ENCODE measurements at regions not wholly inside any gene's neighbourhood (a gene's known extent, or its start where the extent isn't known, plus 50 kb on each side); places are given as distances from the start of the nearest gene placed in this dataset.

- no peak for TF ChIP-seq CTCF (IDR thresholded peaks at IDR 0.05; ENCODE audit: insufficient read depth in 1 of 2, low read depth in 1 of 2, low read length in 1 of 2, severe bottlenecking in 1 of 2, unreplicated experiment in 1 of 2)
- H3K36me3 ChIP-seq (ENCODE audit: control insufficient read depth, insufficient read depth, low read length): no peaks in the 10 kb centered on the region
- Mint-ChIP-seq H3K36me3 (ENCODE audit: insufficient read depth, unreplicated experiment) (peaks cover 4% of the 10 kb centered on the region), H3K4me1 (ENCODE audit: low read depth, unreplicated experiment) (peaks cover 31% of the 10 kb centered on the region), H3K4me3 (ENCODE audit: unreplicated experiment) (no peak overlapping the region), H3K27ac (ENCODE audit: unreplicated experiment) (peak overlapping the region; percentile 3), H3K27me3 (ENCODE audit: insufficient read depth, unreplicated experiment) (no peaks in the 10 kb centered on the region), H3K9me3 (ENCODE audit: unreplicated experiment) (no peaks in the 10 kb centered on the region)
- no peaks in the 10 kb centered on the region for H3K9me3 ChIP-seq
- no peak for DNase-seq
- H3K4me1 ChIP-seq: peaks cover 13% of the 10 kb centered on the region
- H3K4me3 ChIP-seq (ENCODE audit: low read depth, low read length): no peak overlapping the region
- no TSS peak for BruUV-seq (replicated peaks)
- intact Hi-C loops (cut with micrococcal nuclease; ENCODE audit: unreplicated experiment): no loop called here
- POLR2A ChIA-PET: interaction anchor here (0.6 kb wide), 1 partner anchor 12 kb away, joined by 3 read pairs; no protein-coding TSS in a partner anchor
- CTCF ChIA-PET: interaction anchor here (0.6 kb wide), 1 partner anchor 80 kb away, joined by 3 read pairs; no protein-coding TSS in a partner anchor
- no peaks in the 10 kb centered on the region for H3K27me3 ChIP-seq (replicated peaks; ENCODE audit: control insufficient read depth, insufficient read depth, low read length)
These were observed 131.7 kb upstream of the MYO10 start for GRCh38 chr5:17067657-17068392.

GRCh38 chr5:17069995-17070511 is 134.0 kb upstream of the MYO10 start:
- H3K4me3 Mint-ChIP-seq (ENCODE audit: unreplicated experiment): peak overlapping the region; percentile 27
- ChIA-PET CTCF (interaction anchor here (1.0 kb wide), 1 partner anchor 63 kb away, joined by 3 read pairs; no protein-coding TSS in a partner anchor), POLR2A (no interaction called here)
- Histone ChIP-seq H3K36me3 (ENCODE audit: control insufficient read depth, insufficient read depth, low read length) (no peaks in the 10 kb centered on the region), H3K27me3 (replicated peaks; ENCODE audit: control insufficient read depth, insufficient read depth, low read length) (no peaks in the 10 kb centered on the region), H3K4me1 (peaks cover 20% of the 10 kb centered on the region), H3K9me3 (no peaks in the 10 kb centered on the region), H3K4me3 (ENCODE audit: low read depth, low read length) (no peak overlapping the region)
- BruUV-seq (replicated peaks): no TSS peak
- H3K27ac Mint-ChIP-seq (ENCODE audit: unreplicated experiment): peak overlapping the region; percentile 18
- H3K4me1 Mint-ChIP-seq (ENCODE audit: low read depth, unreplicated experiment): peaks cover 31% of the 10 kb centered on the region
- H3K27me3 Mint-ChIP-seq (ENCODE audit: insufficient read depth, unreplicated experiment): no peaks in the 10 kb centered on the region
- no peak for TF ChIP-seq CTCF (IDR thresholded peaks at IDR 0.05; ENCODE audit: insufficient read depth in 1 of 2, low read depth in 1 of 2, low read length in 1 of 2, severe bottlenecking in 1 of 2, unreplicated experiment in 1 of 2)
- intact Hi-C loops (cut with micrococcal nuclease; ENCODE audit: unreplicated experiment): no loop called here
- peak; percentile 49 to 66 for DNase-seq
- H3K9me3 Mint-ChIP-seq (ENCODE audit: unreplicated experiment): no peaks in the 10 kb centered on the region
- H3K36me3 Mint-ChIP-seq (ENCODE audit: insufficient read depth, unreplicated experiment): peaks cover 4% of the 10 kb centered on the region

GRCh38 chr5:17070647-17071046 is 134.6 kb upstream of the MYO10 start:
- H3K27ac Mint-ChIP-seq (ENCODE audit: unreplicated experiment): peak overlapping the region; percentile 18

More at GRCh38 chr5:17070647-17071046, 134.6 kb upstream of the MYO10 start:
- H3K27me3 Mint-ChIP-seq (ENCODE audit: insufficient read depth, unreplicated experiment): no peaks in the 10 kb centered on the region
- no TSS peak for BruUV-seq (replicated peaks)
- peaks cover 3% of the 10 kb centered on the region for H3K36me3 Mint-ChIP-seq (ENCODE audit: insufficient read depth, unreplicated experiment)
- no peaks in the 10 kb centered on the region for H3K9me3 Mint-ChIP-seq (ENCODE audit: unreplicated experiment)
- H3K36me3 ChIP-seq (ENCODE audit: control insufficient read depth, insufficient read depth, low read length): no peaks in the 10 kb centered on the region
- CTCF ChIA-PET: no interaction called here
- intact Hi-C loops (cut with micrococcal nuclease; ENCODE audit: unreplicated experiment): no loop called here
- H3K4me3 ChIP-seq (ENCODE audit: low read depth, low read length): no peak overlapping the region
- POLR2A ChIA-PET: no interaction called here
- no peak for DNase-seq
- H3K4me3 Mint-ChIP-seq (ENCODE audit: unreplicated experiment): no peak overlapping the region
- H3K4me1 ChIP-seq: peaks cover 25% of the 10 kb centered on the region
- peaks cover 34% of the 10 kb centered on the region for H3K4me1 Mint-ChIP-seq (ENCODE audit: low read depth, unreplicated experiment)
- H3K9me3 ChIP-seq: no peaks in the 10 kb centered on the region
- no peak for TF ChIP-seq CTCF (IDR thresholded peaks at IDR 0.05; ENCODE audit: insufficient read depth in 1 of 2, low read depth in 1 of 2, low read length in 1 of 2, severe bottlenecking in 1 of 2, unreplicated experiment in 1 of 2)
- no peaks in the 10 kb centered on the region for H3K27me3 ChIP-seq (replicated peaks; ENCODE audit: control insufficient read depth, insufficient read depth, low read length)
